ENCODE measurements at regions not wholly inside any gene's neighbourhood (a gene's known extent, or its start where the extent isn't known, plus 50 kb on each side); places are given as distances from the start of the nearest gene placed in this dataset.
"Not testable (repeated sequence)": the region's sequence is repeated elsewhere in the genome, so short reads cannot be mapped to it uniquely, and the experiment has no call there.

DNA sequence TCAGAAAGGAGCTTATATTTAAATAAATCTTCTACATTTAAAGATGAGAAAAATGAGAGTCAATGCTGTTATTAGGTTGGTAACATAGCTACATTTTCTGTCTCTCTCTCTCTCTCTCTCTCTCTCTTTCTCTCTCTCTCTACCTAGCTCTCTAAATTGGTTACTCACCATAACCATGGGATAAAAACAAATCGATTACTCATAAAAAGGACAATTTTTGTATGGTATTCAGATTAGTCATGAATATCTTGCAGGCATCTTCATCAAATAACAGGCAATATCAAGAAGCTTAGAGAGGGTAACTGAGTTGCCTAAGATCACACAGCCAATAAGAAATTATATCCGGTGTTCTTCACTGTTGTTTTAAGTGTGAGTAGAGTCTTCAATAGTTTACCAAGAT is 81.8 kb upstream of the ALCAM start:
- DNase-seq (ENCODE audit: low read depth): no peak
- no peak overlapping the region for H3K4me3 ChIP-seq (ENCODE audit: low read depth, low read length)
- no peak for TF ChIP-seq CTCF (IDR thresholded peaks at IDR 0.05; ENCODE audit: low read depth, low read length, missing control alignments)

DNA sequence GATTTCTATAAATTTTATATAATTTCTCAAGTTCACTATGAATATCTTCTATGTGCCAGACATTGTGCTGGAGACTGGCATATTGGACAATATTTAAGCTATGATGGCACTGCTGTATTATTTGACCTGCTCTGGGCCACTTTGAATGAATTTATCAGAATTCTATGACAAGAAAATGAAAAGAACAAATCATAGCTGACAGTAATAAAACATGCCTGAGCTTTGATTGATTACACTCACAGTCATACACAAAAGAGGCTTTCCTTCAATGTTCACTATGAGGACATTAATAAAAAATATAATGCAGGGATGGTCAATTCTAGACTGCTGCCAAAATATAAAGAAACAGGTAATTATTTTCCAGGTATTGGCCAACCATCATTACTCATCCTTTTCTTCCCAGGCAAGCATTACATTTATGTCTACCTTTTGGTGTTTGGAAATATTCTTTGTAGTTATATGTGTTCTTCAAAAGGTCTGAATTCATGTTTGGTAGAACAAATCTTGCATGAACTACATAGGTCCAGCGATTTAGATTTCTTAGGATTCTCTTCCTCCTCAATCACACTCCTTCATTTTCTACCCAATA is 81.0 kb upstream of the ALCAM start:
- no peak for TF ChIP-seq CTCF (IDR thresholded peaks at IDR 0.05; ENCODE audit: low read depth, low read length, missing control alignments)
- DNase-seq (ENCODE audit: low read depth): no peak

GRCh38 chr3:105293441-105293840 is 73.3 kb upstream of the ALCAM start:
- H3K4me3 ChIP-seq (ENCODE audit: low read depth, low read length): no peak overlapping the region
- no peak for DNase-seq (ENCODE audit: low read depth)
- no peak for TF ChIP-seq CTCF (IDR thresholded peaks at IDR 0.05; ENCODE audit: low read depth, low read length, missing control alignments)

More for the DNA sequence above, 81.0 kb upstream of the ALCAM start:
- no peak overlapping the region for H3K4me3 ChIP-seq (ENCODE audit: low read depth, low read length)

- DNase-seq (ENCODE audit: low read depth); H3K4me3 ChIP-seq (ENCODE audit: low read depth, low read length): not testable (repeated sequence)
Measured at GRCh38 chr3:105296182-105296822, 70.4 kb upstream of the ALCAM start.

- TF ChIP-seq CTCF (IDR thresholded peaks at IDR 0.05; ENCODE audit: low read depth, low read length, missing control alignments): no peak
Measured at GRCh38 chr3:105304487-105304886, 62.2 kb upstream of the ALCAM start.

DNA sequence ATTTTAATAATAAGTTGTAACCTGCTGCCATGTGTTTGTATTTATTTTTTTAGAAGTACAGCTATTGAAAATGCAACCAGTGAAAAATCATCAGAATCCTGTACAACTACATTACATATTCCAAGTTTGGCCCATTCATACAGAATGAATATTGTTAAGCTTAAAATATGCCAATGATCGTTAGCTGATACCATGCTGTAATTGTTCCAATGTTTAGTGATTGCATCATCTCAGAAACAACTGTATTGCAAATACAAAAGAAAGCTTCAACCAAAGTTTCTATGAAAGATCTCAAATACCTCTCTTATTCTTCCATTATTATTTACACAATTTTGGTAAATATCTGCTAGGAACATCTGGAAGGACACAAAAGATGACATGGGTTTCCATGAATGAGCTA is 51.6 kb upstream of the ALCAM start:
- no peak overlapping the region for H3K4me3 ChIP-seq (ENCODE audit: low read depth, low read length)
- DNase-seq (ENCODE audit: low read depth): no peak
- TF ChIP-seq CTCF (IDR thresholded peaks at IDR 0.05; ENCODE audit: low read depth, low read length, missing control alignments): no peak

More at GRCh38 chr3:105304487-105304886, 62.2 kb upstream of the ALCAM start:
- H3K4me3 ChIP-seq (ENCODE audit: low read depth, low read length): no peak overlapping the region
- no peak for DNase-seq (ENCODE audit: low read depth)

GRCh38 chr3:105315815-105316214 is 50.9 kb upstream of the ALCAM start:
- TF ChIP-seq CTCF (IDR thresholded peaks at IDR 0.05; ENCODE audit: low read depth, low read length, missing control alignments): no peak
- DNase-seq (ENCODE audit: low read depth): no peak
- no peak overlapping the region for H3K4me3 ChIP-seq (ENCODE audit: low read depth, low read length)

Measured in GM12864 (cell line).